ELR (cell line): ENCODE measurements at regions not wholly inside any gene's neighbourhood (a gene's known extent, or its start where the extent isn't known, plus 50 kb on each side); places are given as distances from the start of the nearest gene placed in this dataset.

Source experiments
- DNase-seq: peaks from one replicate; pipeline ENCODE4 v3.0.0-alpha.2; 2015; ENCODE audit warnings: low read depth

GRCh38 chr1:60427701-60428100 lies 354.1 kb upstream of the C1orf87 start:
- DNase-seq = no peak

- DNase-seq = no peak
Observed at GRCh38 chr1:60427194-60427593, 353.6 kb upstream of the C1orf87 start.

- DNase-seq = peak; percentile 9
Observed at GRCh38 chr1:60425528-60425927, 352.0 kb upstream of the C1orf87 start.

- no peak for DNase-seq
Observed at GRCh38 chr1:60423146-60423780, 349.7 kb upstream of the C1orf87 start.

- no peak for DNase-seq
Observed at GRCh38 chr1:60421965-60422364, 348.4 kb upstream of the C1orf87 start.

DNA sequence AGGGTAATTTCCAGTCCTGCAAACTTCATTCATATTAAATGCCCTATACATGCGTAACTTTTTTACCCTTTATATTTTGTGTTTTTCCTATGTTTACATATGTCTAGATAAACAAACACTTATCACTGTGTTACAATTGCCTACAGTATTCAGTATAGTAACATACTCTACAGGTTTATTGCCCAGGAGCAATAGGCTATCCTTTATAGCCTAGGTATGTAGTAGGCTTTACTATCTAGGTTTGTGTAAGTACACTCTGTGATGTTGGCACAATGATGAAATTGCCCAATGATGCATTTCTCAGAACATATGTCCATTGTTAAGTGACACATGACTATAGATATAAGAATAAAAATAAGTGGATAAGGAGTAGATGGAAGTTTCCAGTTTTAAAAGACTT lies 345.5 kb upstream of the C1orf87 start:
- DNase-seq = no peak

GRCh38 chr1:60415696-60416095 lies 342.1 kb upstream of the C1orf87 start:
- no peak for DNase-seq

- DNase-seq = no peak
Observed at GRCh38 chr1:60413091-60413490, 339.5 kb upstream of the C1orf87 start.

GRCh38 chr1:60411591-60411990 lies 338.0 kb upstream of the C1orf87 start:
- DNase-seq = no peak

- DNase-seq = no peak
Observed at GRCh38 chr1:60402816-60403215, 329.2 kb upstream of the C1orf87 start.

DNA sequence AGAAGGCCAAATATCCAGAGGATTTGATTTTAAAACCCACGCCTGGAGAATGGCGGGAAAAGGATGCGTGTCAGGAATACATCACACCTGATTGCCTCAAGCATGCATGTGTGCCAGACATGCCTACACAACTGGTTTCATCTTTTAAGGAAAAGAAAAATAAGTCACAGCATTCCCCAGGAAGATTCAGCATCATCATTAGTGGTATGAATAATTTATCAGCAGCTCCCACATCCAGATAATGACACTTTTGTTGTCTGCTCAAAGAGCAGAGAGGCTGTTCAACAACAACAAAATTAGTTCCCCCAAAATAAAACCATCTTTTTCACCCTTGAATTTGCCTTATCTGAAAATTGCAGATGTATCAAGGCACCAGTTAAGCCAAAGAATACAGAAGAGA lies 328.6 kb upstream of the C1orf87 start:
- no peak for DNase-seq

DNA sequence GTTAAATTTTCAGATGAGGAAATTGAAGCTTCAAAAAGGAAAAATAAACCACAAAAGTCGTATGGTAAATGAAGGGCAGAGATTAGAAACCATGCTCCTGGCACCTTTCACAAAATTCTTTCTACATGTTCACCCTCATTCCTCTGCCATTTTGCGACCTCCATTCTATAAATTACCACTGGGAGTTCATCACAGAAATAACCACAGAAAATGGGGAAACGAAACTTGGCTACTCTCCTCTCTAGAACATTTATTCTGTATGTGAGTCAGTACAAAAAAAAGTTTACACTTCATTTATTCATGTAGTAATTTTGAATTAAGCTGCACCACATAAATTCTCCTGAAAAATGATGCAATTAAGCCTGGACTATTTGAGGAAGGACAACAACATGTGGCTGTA lies 320.9 kb upstream of the C1orf87 start:
- no peak for DNase-seq

- no peak for DNase-seq
Observed at GRCh38 chr1:60390593-60391282, 317.2 kb upstream of the C1orf87 start.

- no peak for DNase-seq
Observed at GRCh38 chr1:60388092-60388987, 314.8 kb upstream of the C1orf87 start.

DNA sequence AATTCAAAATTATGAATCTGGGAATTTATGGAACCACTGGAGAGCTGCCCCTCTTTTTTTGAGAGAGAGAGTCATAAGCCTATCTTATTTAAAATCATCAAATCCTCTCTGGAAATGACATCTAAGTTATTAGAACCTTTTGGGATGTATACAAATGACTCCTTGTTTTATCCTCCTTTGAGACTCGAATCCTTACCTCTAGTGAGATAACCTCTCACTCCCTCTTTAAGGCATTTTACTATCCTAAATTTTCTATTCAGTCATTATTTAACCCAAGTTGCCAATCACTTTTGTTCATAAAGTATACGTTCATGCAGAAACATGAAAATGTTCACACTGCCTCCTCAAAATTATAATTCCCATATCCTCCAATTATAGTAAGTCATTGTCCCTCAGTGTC lies 313.6 kb upstream of the C1orf87 start:
- DNase-seq = no peak

- DNase-seq = no peak
Observed at GRCh38 chr1:60386249-60386648, 312.7 kb upstream of the C1orf87 start.

DNA sequence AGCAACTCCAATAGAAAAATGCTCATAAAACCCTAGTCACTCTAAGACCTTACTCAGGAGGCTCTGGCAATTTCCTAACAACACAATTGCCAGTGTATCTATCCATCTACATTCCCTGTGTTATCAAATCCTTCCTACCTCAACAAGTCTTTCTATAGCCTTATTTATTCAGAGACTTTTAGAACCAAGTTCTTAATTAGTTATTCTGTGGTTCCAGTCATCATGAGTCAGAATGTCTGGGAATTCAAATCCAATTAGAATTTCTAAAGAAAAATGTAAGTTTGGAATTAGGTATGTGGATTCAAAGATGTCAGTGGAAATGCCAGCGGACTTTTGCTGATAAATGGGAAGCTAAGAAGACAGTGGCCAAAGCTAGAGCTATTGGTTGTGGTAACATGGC lies 302.6 kb upstream of the C1orf87 start:
- no peak for DNase-seq

DNA sequence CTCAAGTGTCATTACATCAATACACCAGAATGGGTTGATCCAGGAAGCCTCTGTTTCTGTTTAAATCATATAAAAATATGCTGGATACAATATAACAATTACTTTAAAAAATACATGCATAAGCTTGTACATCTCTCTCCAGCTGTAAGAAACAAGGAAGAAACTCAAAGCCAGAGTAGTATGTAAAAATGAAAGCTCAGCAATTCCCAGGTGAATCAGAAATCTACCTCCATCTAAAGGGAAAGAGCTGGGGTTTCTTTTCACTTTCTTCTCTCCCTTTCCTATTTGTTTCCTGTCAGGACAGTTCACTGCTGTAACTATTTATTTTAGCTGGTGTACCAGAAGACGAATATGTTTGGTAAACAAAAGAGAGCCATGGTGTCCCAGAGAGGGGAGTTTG lies 301.0 kb upstream of the C1orf87 start:
- no peak for DNase-seq

DNA sequence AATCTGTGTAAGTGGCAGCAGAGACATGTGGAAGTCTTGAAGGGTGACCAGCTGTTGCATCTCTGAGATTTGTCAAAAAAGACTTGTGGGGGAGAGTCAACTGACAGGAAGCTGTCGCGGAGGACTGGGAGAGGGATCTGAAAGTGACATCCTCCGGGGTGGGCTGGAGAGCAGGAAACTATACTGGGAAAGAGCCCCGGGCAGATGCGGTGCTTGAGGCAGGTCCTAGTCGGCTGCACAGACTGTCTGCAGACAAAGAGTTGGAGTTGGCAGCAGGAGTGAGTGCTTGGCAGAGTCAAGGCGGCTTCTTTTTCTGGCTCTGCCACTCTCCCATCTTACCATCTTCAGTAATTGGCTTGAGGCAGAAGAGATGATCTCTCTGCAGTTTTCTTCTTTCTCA lies 294.0 kb upstream of the C1orf87 start:
- no peak for DNase-seq

- no peak for DNase-seq
Observed at GRCh38 chr1:60359431-60359830, 285.9 kb upstream of the C1orf87 start.

DNA sequence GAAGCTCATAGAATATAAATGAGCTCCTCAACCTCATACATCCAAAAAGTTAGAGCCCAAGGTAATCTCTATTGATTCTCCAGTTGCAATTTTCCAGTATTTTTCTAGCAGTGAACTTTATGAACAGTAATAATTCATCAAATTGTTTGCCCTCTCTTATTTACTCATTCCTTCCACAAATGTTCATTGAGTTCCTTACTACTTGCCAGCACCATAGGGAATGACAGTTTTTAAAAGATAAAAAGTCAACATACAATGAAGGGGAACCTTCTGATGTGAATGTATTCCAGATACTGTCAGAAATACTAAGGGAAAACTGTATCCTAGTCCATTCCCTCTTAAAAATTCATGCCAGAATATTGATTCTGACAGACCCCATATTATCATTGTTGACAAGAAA lies 277.0 kb upstream of the C1orf87 start:
- no peak for DNase-seq

DNA sequence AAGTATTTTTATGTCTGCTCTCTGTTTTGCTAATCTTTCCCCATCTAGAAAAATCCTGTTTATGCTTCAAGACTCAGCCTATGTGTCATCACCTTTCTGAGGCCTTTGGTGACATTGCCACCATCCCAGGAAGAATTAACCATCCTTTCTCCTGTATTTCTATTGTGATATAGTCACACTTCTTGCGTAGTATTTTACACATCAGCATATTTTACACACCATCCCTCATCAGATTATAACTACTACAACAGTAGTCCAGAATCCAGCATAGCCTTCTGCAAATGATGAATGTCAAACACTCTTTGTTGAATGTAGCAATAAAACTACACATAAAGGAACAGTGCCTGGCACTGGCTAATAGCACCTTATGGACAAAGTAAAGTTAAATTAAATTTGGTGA lies 275.3 kb upstream of the C1orf87 start:
- no peak for DNase-seq

GRCh38 chr1:60345621-60346020 lies 272.1 kb upstream of the C1orf87 start:
- DNase-seq = no peak
